ENCODE measurements at regions not wholly inside any gene's neighbourhood (a gene's known extent, or its start where the extent isn't known, plus 50 kb on each side); places are given as distances from the start of the nearest gene placed in this dataset.

GRCh38 chr4:1572521-1572920 lies 111.6 kb downstream of the FAM53A start:
- H3K27ac Mint-ChIP-seq: no peak overlapping the region
- H3K4me3 Mint-ChIP-seq: no peak overlapping the region
- peaks cover 4% of the 10 kb centered on the region for H3K4me1 Mint-ChIP-seq
- H3K27me3 Mint-ChIP-seq (ENCODE audit: low read depth): peaks cover 71% of the 10 kb centered on the region
- H3K9me3 Mint-ChIP-seq: peaks cover 2% of the 10 kb centered on the region
- H3K36me3 Mint-ChIP-seq (ENCODE audit: low read depth): no peaks in the 10 kb centered on the region
- no peak for TF ChIP-seq CTCF (IDR thresholded peaks at IDR 0.05; ENCODE audit: unreplicated experiment in 3 of 3)

DNA sequence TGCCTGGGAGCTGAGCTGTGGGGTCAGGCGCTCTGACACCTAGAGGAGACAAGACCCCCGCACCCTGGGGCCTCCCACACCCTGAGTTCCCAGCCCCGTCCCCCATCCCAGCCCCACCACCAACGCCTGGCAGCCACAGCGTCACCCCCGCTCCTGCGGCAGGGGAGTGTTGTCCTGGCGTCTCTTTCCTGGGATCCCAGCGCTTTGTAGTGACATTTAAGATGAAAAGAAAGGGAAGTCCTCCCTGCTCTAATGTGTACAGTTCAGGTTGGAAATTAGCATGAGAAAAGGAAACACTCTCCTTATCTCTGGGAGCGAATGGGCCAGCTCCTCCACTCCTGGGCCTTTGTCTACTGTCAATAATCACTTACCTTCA lies 112.1 kb downstream of the FAM53A start:
- H3K4me3 Mint-ChIP-seq: no peak overlapping the region
- H3K27me3 Mint-ChIP-seq (ENCODE audit: low read depth): peaks cover 66% of the 10 kb centered on the region
- no peaks in the 10 kb centered on the region for H3K36me3 Mint-ChIP-seq (ENCODE audit: low read depth)
- H3K4me1 Mint-ChIP-seq: peaks cover 4% of the 10 kb centered on the region
- peaks cover 2% of the 10 kb centered on the region for H3K9me3 Mint-ChIP-seq
- no peak overlapping the region for H3K27ac Mint-ChIP-seq
- TF ChIP-seq CTCF (IDR thresholded peaks at IDR 0.05; ENCODE audit: unreplicated experiment in 3 of 3): no peak

DNA sequence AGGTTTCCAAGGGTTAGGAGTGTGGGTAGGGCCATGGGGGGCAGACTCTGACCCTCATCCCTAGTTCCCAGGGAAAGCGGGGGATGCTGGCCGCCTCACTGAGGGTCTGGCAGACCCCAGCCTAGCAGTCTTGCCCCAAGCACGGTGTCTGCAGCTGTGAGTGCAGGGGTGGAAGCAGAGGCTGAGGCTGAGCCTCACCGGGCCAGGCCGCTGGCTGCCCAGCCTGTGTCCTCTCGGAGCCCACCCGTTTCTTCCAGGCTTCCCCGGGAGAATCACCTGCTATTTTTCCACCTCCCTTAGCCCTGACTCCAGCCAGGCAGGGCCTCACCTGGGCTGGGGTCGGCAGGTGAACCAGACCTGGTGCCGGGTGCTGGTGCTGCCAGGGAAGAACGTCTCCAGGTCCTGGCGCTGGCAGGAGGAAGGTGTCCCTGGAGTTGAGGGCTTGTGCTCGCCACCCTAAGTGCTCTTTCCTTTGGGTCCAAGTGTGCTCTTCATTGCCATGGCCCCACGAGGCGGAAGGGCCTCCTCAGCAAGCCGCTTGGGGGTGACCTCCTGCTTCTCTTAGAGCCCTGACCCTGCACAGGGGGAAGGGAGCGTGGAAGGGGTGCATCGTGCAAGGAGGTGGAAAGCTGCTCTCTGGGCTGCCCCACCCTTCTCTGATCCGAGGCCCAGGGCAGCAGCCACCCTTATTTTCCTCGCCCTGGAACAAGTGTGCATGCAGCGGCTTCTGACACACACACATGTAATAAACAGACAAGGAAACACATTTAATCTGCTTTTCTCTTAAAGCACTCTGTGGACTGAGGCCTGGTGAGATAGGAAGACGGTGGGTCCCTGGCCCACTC lies 112.7 kb downstream of the FAM53A start:
- Mint-ChIP-seq H3K9me3 (peaks cover 2% of the 10 kb centered on the region), H3K4me1 (peaks cover 4% of the 10 kb centered on the region), H3K27me3 (ENCODE audit: low read depth) (peaks cover 59% of the 10 kb centered on the region), H3K27ac (no peak overlapping the region), H3K36me3 (ENCODE audit: low read depth) (no peaks in the 10 kb centered on the region), H3K4me3 (no peak overlapping the region)
- TF ChIP-seq CTCF (IDR thresholded peaks at IDR 0.05; ENCODE audit: unreplicated experiment in 3 of 3): no peak

- no peak for TF ChIP-seq CTCF (IDR thresholded peaks at IDR 0.05; ENCODE audit: unreplicated experiment in 3 of 3)
- Mint-ChIP-seq H3K4me1 (peaks cover 4% of the 10 kb centered on the region), H3K4me3 (no peak overlapping the region), H3K9me3 (no peaks in the 10 kb centered on the region), H3K27me3 (ENCODE audit: low read depth) (peaks cover 54% of the 10 kb centered on the region), H3K27ac (no peak overlapping the region), H3K36me3 (ENCODE audit: low read depth) (no peaks in the 10 kb centered on the region)
These were observed 113.6 kb downstream of the FAM53A start for GRCh38 chr4:1570291-1571164.

GRCh38 chr4:1569461-1570151 lies 114.5 kb downstream of the FAM53A start:
- H3K4me1 Mint-ChIP-seq: peaks cover 4% of the 10 kb centered on the region
- H3K9me3 Mint-ChIP-seq: no peaks in the 10 kb centered on the region
- H3K36me3 Mint-ChIP-seq (ENCODE audit: low read depth): no peaks in the 10 kb centered on the region
- H3K4me3 Mint-ChIP-seq: no peak overlapping the region
- no peak overlapping the region for H3K27ac Mint-ChIP-seq
- TF ChIP-seq CTCF (IDR thresholded peaks at IDR 0.05; ENCODE audit: unreplicated experiment in 3 of 3): no peak
- H3K27me3 Mint-ChIP-seq (ENCODE audit: low read depth): peaks cover 53% of the 10 kb centered on the region

Data from nephron (organoid).